Suprapubic skin (tissue), 4 donors: ENCODE measurements at regions not wholly inside any gene's neighbourhood (a gene's known extent, or its start where the extent isn't known, plus 50 kb on each side); places are given as distances from the start of the nearest gene placed in this dataset.

Source experiments
- DNase-seq, 2 donors: peaks; one replicate each; pipeline ENCODE4 v3.0.0-alpha.2; 2019; ENCODE audit warnings: low spot score in 2 of 2
- H3K27ac ChIP-seq: fragments of 200-600 bp; sonication (generic); one replicate; pipeline ENCODE4 v1.5.1; 2019
- H3K27me3 ChIP-seq: fragments of 200-600 bp; sonication (generic); one replicate; pipeline ENCODE4 v1.5.1; 2019
- H3K36me3 ChIP-seq: fragments of 200-600 bp; sonication (generic); one replicate; pipeline ENCODE4 v1.5.1; 2019
- H3K4me1 ChIP-seq: fragments of 200-600 bp; sonication (generic); one replicate; pipeline ENCODE4 v1.5.1; 2019
- H3K4me3 ChIP-seq: fragments of 200-600 bp; sonication (generic); one replicate; pipeline ENCODE4 v1.5.1; 2019; ENCODE audit warnings: mild to moderate bottlenecking
- H3K9me3 ChIP-seq: fragments of 200-600 bp; sonication (generic); one replicate; pipeline ENCODE4 v1.5.1; 2019
- EP300 ChIP-seq: sonication (generic); formaldehyde crosslinking; IDR thresholded peaks from one replicate; pipeline ENCODE4 v1.6.1; 2017; ENCODE audit warnings: antibody characterized with exemption
- POLR2A ChIP-seq, 2 donors: fragments of 450-650 bp; IDR thresholded peaks; one replicate each; pipeline ENCODE4 v1.6.1; 2017; ENCODE audit warnings: antibody characterized with exemption in 2 of 2, mild to moderate bottlenecking in 2 of 2, moderate library complexity in 2 of 2
- POLR2AphosphoS5 ChIP-seq, 3 donors: sonication (generic); formaldehyde crosslinking; IDR thresholded peaks; one replicate each; pipeline ENCODE4 v1.6.1; 2017; ENCODE audit warnings: antibody characterized with exemption in 3 of 3
- WGBS: methylation state at CpG from one replicate; pipeline ENCODE4 v1.1.5; 2018; 5-methylcytosine and 5-hydroxymethylcytosine counted together
- TF ChIP-seq, protein P1 (sequence below), 2 donors: fragments of 200-600 bp in 1 of 2; fragments of 450-650 bp in 1 of 2; sonication (generic) in 1 of 2; IDR thresholded peaks; one replicate each; pipeline ENCODE4 v1.5.1; 2016 to 2019; ENCODE audit warnings: antibody characterized with exemption in 2 of 2, mild to moderate bottlenecking in 1 of 2, moderate library complexity in 1 of 2

DNA sequence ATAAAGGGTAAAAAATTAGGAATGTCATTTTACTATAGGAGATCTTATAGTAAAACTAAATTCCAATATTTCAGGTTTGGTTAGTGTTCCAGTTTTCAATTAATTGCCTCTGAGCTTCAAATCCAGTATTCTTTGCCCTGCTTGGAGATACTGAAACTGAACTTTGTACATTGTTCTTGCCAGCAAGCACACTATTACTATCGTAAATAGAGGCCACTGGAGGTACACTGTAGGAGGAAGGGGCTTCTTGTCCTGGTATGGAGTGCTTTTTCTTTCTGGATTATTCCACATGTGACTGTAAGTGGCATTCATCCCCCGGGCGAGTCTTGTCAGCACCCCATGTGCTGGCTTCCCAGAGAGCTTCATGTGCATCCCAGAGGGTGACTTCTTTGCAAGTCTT lies 234.7 kb upstream of the PTPRZ1 start:
- H3K27me3 ChIP-seq: no peaks in the 10 kb centered on the region
- H3K9me3 ChIP-seq: no peaks in the 10 kb centered on the region
- WGBS: 83% methylated on average over 1 of the region's 3 CpGs
- DNase-seq: no peak
- H3K27ac ChIP-seq: no peak overlapping the region
- no peak overlapping the region for H3K4me3 ChIP-seq
- no peaks in the 10 kb centered on the region for H3K36me3 ChIP-seq
- H3K4me1 ChIP-seq: no peaks in the 10 kb centered on the region
- no peak for TF ChIP-seq EP300
- TF ChIP-seq POLR2A (IDR thresholded peaks at IDR 0.05): no peak
- TF ChIP-seq, protein P1, sequence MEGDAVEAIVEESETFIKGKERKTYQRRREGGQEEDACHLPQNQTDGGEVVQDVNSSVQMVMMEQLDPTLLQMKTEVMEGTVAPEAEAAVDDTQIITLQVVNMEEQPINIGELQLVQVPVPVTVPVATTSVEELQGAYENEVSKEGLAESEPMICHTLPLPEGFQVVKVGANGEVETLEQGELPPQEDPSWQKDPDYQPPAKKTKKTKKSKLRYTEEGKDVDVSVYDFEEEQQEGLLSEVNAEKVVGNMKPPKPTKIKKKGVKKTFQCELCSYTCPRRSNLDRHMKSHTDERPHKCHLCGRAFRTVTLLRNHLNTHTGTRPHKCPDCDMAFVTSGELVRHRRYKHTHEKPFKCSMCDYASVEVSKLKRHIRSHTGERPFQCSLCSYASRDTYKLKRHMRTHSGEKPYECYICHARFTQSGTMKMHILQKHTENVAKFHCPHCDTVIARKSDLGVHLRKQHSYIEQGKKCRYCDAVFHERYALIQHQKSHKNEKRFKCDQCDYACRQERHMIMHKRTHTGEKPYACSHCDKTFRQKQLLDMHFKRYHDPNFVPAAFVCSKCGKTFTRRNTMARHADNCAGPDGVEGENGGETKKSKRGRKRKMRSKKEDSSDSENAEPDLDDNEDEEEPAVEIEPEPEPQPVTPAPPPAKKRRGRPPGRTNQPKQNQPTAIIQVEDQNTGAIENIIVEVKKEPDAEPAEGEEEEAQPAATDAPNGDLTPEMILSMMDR (IDR thresholded peaks at IDR 0.05): no peak
- no peak for TF ChIP-seq POLR2AphosphoS5 (IDR thresholded peaks at IDR 0.05)

DNA sequence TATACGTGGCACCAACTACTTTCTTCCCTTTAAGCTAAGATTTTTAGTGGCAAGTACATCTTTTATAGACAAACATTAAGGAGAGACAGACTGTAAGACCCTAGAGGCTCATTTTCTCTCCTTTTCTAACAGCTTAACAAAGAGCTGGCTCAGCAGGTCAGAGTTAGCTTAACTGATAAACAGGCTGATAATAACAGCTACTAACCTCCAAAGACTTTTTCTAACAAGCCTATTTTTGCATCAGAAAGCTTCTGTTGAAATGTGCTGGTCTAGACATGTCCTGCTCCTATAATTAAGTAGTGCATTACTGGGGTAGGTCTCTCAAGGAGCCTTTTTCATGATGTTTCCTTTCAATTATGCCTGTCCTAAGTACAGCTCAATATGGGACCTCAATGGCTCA lies 238.2 kb upstream of the FAM3C start:
- Histone ChIP-seq H3K4me1 (no peaks in the 10 kb centered on the region), H3K27me3 (no peaks in the 10 kb centered on the region), H3K9me3 (no peaks in the 10 kb centered on the region), H3K27ac (no peak overlapping the region), H3K36me3 (no peaks in the 10 kb centered on the region), H3K4me3 (no peak overlapping the region)
- 42% methylated on average over 1 of the region's 1 CpG for WGBS
- TF ChIP-seq, protein P1 (IDR thresholded peaks at IDR 0.05): no peak
- no peak for DNase-seq

DNA sequence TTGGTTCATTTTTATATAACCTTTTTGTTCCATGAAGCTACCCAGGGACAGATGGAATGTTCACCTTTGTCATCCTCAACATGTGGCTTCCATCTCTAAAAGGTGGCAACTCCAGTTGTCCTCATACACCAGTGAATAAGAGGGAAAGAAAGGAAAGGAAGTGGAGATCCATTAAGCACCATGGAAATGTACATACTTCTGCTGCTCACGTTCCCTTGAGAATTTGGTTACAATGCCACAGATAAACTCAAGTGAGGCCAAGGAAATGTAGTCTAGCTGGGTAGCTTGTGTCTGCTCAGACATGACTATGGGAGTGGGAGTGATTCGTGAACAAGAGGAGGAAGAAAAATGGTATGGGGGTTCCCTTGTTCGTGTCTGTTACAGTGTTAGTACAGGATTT lies 237.1 kb upstream of the FAM3C start:
- TF ChIP-seq POLR2A (IDR thresholded peaks at IDR 0.05): no peak
- TF ChIP-seq, protein P1 (IDR thresholded peaks at IDR 0.05): no peak
- no peak for TF ChIP-seq EP300
- TF ChIP-seq POLR2AphosphoS5 (IDR thresholded peaks at IDR 0.05): no peak
- no peaks in the 10 kb centered on the region for H3K36me3 ChIP-seq
- 73% methylated on average over 3 of the region's 3 CpGs for WGBS

DNA sequence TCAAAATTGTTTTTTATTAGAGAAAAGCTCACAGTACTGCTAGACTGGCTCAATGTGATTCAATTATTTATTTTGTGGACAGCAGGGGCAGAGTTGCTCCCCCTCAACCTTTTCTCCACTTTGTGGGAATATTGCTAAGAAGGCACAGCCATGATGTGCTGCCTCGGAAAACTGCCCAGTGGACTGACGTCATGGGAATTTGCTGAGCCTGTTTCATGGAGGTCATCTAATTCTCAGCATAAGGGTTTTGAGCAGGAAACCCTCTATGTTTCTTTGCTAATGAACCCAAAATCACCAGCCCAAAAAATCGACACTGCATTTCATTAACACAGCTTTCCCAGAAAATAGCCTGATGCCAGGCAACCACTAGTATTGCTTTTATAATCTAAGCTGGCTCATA lies 228.8 kb upstream of the FAM3C start:
- Histone ChIP-seq H3K9me3 (no peaks in the 10 kb centered on the region), H3K4me1 (no peaks in the 10 kb centered on the region), H3K27me3 (no peaks in the 10 kb centered on the region), H3K27ac (no peak overlapping the region), H3K36me3 (no peaks in the 10 kb centered on the region), H3K4me3 (no peak overlapping the region)
- WGBS: 79% methylated on average over 3 of the region's 3 CpGs
- no peak for DNase-seq
- TF ChIP-seq POLR2AphosphoS5 (IDR thresholded peaks at IDR 0.05) (no peak), POLR2A (IDR thresholded peaks at IDR 0.05) (no peak)
- TF ChIP-seq, protein P1 (IDR thresholded peaks at IDR 0.05): no peak

More for the DNA sequence above, 237.1 kb upstream of the FAM3C start:
- Histone ChIP-seq H3K27ac (no peak overlapping the region), H3K9me3 (no peaks in the 10 kb centered on the region), H3K4me3 (no peak overlapping the region), H3K27me3 (no peaks in the 10 kb centered on the region), H3K4me1 (no peaks in the 10 kb centered on the region)
- no peak for DNase-seq

DNA sequence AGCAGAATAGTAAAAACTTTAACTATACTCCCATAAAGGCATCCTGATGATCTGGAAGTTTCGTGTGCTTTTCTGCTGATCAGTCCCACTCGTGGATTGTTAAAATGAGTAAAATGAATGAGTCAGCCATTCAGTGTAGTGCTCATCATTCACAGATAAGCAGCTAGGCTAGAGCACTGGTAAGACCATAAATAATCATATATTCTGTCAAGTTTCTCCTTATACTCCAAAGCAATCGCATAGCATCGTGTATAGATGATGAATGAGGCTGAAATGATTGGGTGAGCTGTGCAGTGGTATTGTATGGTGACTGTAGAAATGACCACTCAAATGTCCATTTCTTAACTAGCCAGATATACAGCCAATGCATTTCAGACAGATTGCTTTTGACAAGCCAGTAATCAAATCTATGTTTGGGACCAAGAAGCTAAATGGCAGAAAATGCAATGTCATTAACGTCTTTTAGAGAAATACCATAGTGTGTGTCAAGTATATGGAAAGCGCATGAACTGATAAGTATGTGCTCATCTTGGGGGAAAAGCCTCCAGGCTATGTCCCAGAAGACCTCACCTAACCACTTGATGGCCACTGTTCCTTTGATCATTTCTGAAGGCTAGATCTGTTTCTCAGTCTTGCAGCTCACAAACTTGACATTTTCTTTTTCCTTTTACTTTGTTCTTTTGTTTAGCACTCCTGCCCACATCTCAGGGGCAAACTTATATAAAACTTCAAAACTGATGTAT lies 227.2 kb upstream of the FAM3C start:
- no peak for TF ChIP-seq EP300
- TF ChIP-seq, protein P1 (IDR thresholded peaks at IDR 0.05): no peak
- TF ChIP-seq POLR2AphosphoS5 (IDR thresholded peaks at IDR 0.05): no peak
- TF ChIP-seq POLR2A (IDR thresholded peaks at IDR 0.05): no peak
- 80% methylated on average over 6 of the region's 6 CpGs for WGBS
- no peaks in the 10 kb centered on the region for H3K9me3 ChIP-seq

More for the DNA sequence above, 227.2 kb upstream of the FAM3C start:
- Histone ChIP-seq H3K4me3 (no peak overlapping the region), H3K27ac (no peak overlapping the region), H3K36me3 (no peaks in the 10 kb centered on the region), H3K4me1 (no peaks in the 10 kb centered on the region), H3K27me3 (no peaks in the 10 kb centered on the region)
- DNase-seq: no peak
